GM12872 (cell line): ENCODE measurements at regions not wholly inside any gene's neighbourhood (a gene's known extent, or its start where the extent isn't known, plus 50 kb on each side); places are given as distances from the start of the nearest gene placed in this dataset.

Experiments used
- CTCF ChIP-seq: IDR thresholded peaks from 3 replicates; pipeline ENCODE4 v1.5.1; 2011; ENCODE audit warnings: low read depth, mild to moderate bottlenecking, low read length, moderate library complexity; ENCODE audit not compliant: insufficient read depth

- no peak for TF ChIP-seq CTCF
Observed at GRCh38 chr2:217185265-217185995, 325.6 kb upstream of the TNP1 start.

GRCh38 chr2:217184242-217184641, 324.4 kb upstream of the TNP1 start:
- no peak for TF ChIP-seq CTCF

- no peak for TF ChIP-seq CTCF
Observed at GRCh38 chr2:217183471-217183870, 323.6 kb upstream of the TNP1 start.

GRCh38 chr2:217182926-217183325, 323.1 kb upstream of the TNP1 start:
- TF ChIP-seq CTCF = no peak

GRCh38 chr2:217181512-217181911, 321.6 kb upstream of the TNP1 start:
- no peak for TF ChIP-seq CTCF

- no peak for TF ChIP-seq CTCF
Observed at GRCh38 chr2:217179854-217180253, 320.0 kb upstream of the TNP1 start.

- no peak for TF ChIP-seq CTCF
Observed at GRCh38 chr2:217178341-217178740, 318.5 kb upstream of the TNP1 start.

- no peak for TF ChIP-seq CTCF
Observed at GRCh38 chr2:217177720-217178119, 317.9 kb upstream of the TNP1 start.
